Ishikawa (cell line): ENCODE measurements at regions not wholly inside any gene's neighbourhood (a gene's known extent, or its start where the extent isn't known, plus 50 kb on each side); places are given as distances from the start of the nearest gene placed in this dataset.

ENCODE experiments used
- CEBPB ChIP-seq: IDR thresholded peaks from 2 replicates; pipeline ENCODE4 v1.6.1; 2012
- CREB1 ChIP-seq: IDR thresholded peaks from 2 replicates; pipeline ENCODE4 v1.6.1; 2012; ENCODE audit warnings: low read depth
- EGR1 ChIP-seq: IDR thresholded peaks from 2 replicates; pipeline ENCODE4 v1.6.1; 2012
- EP300 ChIP-seq: IDR thresholded peaks from 2 replicates; pipeline ENCODE4 v1.6.1; 2012; ENCODE audit warnings: borderline replicate concordance
- FOXM1 ChIP-seq: IDR thresholded peaks from 2 replicates; pipeline ENCODE4 v1.6.1; 2012; ENCODE audit warnings: low read depth, borderline replicate concordance
- NFIC ChIP-seq: IDR thresholded peaks from 2 replicates; pipeline ENCODE4 v1.6.1; 2012
- RAD21 ChIP-seq: IDR thresholded peaks from 2 replicates; pipeline ENCODE4 v1.6.1; 2012; ENCODE audit warnings: low read depth
- TAF1 ChIP-seq: IDR thresholded peaks from 2 replicates; pipeline ENCODE4 v1.6.1; 2012; ENCODE audit warnings: low read depth, mild to moderate bottlenecking
- TCF12 ChIP-seq: IDR thresholded peaks from 2 replicates; pipeline ENCODE4 v1.6.1; 2012; ENCODE audit warnings: low read depth
- TEAD4 ChIP-seq: IDR thresholded peaks from 2 replicates; pipeline ENCODE4 v1.6.1; 2012
- YY1 ChIP-seq: IDR thresholded peaks from 2 replicates; pipeline ENCODE4 v1.6.1; 2012; ENCODE audit warnings: low read depth
- ZBTB7A ChIP-seq: IDR thresholded peaks from 2 replicates; pipeline ENCODE4 v1.6.1; 2012; ENCODE audit warnings: low read depth
- TF ChIP-seq, protein P1 (sequence below): IDR thresholded peaks from 2 replicates; pipeline ENCODE4 v1.6.1; 2012
- TF ChIP-seq, protein P2 (sequence below): IDR thresholded peaks from 2 replicates; pipeline ENCODE4 v1.6.1; 2012
- TF ChIP-seq, protein P3 (sequence below): IDR thresholded peaks from 2 replicates; pipeline ENCODE4 v1.6.1; 2012; ENCODE audit warnings: low read depth, mild to moderate bottlenecking

DNA sequence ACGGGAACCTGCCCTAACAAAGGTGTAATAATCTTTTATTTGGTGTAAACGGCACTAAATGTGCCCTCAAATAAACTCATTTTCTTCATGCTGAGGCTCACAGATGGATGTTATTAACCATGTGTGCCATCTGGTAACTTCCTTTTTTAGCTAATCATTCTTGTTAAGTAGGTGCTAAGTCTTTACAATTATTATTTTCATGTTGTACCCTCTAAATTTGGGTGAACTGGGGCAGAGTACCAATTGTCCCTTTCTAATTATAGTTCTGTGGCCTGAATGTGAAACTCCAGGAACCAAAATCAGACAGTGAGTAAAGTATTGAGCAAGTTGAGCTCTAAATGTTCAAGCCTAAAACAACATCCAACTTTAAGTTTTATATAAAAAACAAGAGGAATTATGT, 220.7 kb upstream of the CADM2 start:
- TF ChIP-seq CREB1 = no peak
- TF ChIP-seq RAD21 = no peak
- TF ChIP-seq, protein P1, sequence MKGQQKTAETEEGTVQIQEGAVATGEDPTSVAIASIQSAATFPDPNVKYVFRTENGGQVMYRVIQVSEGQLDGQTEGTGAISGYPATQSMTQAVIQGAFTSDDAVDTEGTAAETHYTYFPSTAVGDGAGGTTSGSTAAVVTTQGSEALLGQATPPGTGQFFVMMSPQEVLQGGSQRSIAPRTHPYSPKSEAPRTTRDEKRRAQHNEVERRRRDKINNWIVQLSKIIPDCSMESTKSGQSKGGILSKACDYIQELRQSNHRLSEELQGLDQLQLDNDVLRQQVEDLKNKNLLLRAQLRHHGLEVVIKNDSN = no peak
- no peak for TF ChIP-seq TEAD4
- TF ChIP-seq FOXM1 = no peak
- no peak for TF ChIP-seq NFIC
- TF ChIP-seq YY1 = no peak
- TF ChIP-seq, protein P2, sequence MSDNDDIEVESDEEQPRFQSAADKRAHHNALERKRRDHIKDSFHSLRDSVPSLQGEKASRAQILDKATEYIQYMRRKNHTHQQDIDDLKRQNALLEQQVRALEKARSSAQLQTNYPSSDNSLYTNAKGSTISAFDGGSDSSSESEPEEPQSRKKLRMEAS = no peak
- TF ChIP-seq, protein P3, sequence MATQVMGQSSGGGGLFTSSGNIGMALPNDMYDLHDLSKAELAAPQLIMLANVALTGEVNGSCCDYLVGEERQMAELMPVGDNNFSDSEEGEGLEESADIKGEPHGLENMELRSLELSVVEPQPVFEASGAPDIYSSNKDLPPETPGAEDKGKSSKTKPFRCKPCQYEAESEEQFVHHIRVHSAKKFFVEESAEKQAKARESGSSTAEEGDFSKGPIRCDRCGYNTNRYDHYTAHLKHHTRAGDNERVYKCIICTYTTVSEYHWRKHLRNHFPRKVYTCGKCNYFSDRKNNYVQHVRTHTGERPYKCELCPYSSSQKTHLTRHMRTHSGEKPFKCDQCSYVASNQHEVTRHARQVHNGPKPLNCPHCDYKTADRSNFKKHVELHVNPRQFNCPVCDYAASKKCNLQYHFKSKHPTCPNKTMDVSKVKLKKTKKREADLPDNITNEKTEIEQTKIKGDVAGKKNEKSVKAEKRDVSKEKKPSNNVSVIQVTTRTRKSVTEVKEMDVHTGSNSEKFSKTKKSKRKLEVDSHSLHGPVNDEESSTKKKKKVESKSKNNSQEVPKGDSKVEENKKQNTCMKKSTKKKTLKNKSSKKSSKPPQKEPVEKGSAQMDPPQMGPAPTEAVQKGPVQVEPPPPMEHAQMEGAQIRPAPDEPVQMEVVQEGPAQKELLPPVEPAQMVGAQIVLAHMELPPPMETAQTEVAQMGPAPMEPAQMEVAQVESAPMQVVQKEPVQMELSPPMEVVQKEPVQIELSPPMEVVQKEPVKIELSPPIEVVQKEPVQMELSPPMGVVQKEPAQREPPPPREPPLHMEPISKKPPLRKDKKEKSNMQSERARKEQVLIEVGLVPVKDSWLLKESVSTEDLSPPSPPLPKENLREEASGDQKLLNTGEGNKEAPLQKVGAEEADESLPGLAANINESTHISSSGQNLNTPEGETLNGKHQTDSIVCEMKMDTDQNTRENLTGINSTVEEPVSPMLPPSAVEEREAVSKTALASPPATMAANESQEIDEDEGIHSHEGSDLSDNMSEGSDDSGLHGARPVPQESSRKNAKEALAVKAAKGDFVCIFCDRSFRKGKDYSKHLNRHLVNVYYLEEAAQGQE = no peak
- no peak for TF ChIP-seq TCF12
- no peak for TF ChIP-seq EGR1
- TF ChIP-seq EP300 = no peak
- no peak for TF ChIP-seq CEBPB
- no peak for TF ChIP-seq ZBTB7A
- no peak for TF ChIP-seq TAF1

DNA sequence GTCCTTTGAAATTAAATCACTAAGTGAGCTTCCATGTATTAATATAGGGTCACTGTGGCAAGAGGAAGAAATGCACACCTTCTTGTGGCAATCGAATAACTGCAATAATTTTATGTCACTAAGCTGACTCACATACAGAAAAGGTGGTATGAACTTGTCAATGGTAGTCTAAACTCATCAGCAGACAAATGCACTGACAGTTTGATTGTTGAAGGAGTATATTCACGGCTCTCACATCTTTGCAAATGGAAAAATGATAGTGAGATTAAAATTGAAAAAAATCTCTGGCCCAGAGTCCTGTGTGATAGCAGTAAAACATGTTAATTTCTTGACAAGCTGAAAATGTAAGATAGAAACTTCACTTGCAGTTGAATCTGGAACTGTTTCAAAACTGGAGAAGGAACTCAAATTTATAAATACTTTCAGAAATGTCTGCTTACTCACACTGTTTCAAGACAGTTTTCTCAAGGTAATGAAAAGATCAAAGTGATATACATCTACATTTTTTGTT, 215.8 kb upstream of the CADM2 start:
- TF ChIP-seq FOXM1 = no peak
- no peak for TF ChIP-seq TAF1
- TF ChIP-seq CEBPB = no peak
- TF ChIP-seq TEAD4 = no peak
- no peak for TF ChIP-seq YY1
- TF ChIP-seq, protein P2 = no peak

DNA sequence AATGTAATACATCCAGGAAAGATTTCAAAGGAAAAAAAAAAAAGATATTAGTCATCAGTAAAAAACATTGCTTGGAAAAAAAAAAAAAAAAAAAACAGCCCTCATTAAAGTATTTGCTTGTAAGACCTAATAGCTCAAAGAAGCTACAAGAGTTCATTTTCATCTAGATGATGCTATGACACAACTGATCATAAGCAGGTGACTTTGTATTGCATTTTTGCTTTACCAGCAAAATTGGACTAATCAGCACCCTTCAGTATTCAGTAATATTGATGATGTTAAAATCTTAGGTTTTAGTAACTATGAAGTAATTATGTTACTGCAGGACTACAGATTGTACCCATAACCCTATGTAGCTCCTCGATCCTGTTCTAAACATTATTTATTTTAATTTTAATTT, 214.7 kb upstream of the CADM2 start:
- TF ChIP-seq TAF1 (no peak), TCF12 (no peak), CEBPB (no peak), RAD21 (no peak), CREB1 (no peak), FOXM1 (no peak), NFIC (no peak), EP300 (no peak), YY1 (no peak), TEAD4 (no peak), ZBTB7A (no peak), EGR1 (no peak)
- TF ChIP-seq, protein P2 = no peak
- TF ChIP-seq, protein P3 = no peak

DNA sequence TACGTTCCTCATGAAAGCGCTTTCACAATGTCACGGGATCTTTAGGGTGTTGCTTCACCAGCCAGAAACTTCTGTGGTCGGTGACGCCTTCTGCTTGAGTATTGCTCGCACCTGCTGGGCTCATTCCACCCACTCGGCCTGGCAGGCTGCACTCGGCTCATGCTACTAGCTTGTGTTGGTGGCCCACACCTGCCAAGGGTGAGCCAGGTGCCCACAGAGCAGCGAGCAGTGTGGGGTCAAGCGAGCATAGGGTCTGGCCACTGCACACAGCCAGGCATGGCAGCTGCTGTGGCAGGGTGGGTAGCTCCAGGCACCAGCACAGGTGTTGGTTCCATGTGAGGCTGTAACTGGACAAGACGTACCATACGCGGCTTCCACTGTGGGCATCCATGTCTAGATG, 202.9 kb upstream of the CADM2 start:
- TF ChIP-seq EGR1 (no peak), TEAD4 (no peak), FOXM1 (no peak), CEBPB (no peak), TCF12 (no peak), YY1 (no peak), CREB1 (no peak), TAF1 (no peak), EP300 (no peak), ZBTB7A (no peak), RAD21 (no peak), NFIC (no peak)
- TF ChIP-seq, protein P2 = no peak
- TF ChIP-seq, protein P1 = no peak
- TF ChIP-seq, protein P3 = no peak
